ENCODE measurements at regions not wholly inside any gene's neighbourhood (a gene's known extent, or its start where the extent isn't known, plus 50 kb on each side); places are given as distances from the start of the nearest gene placed in this dataset.

GRCh38 chr10:128936392-128936791 lies 530.6 kb upstream of the MGMT start:
- Histone ChIP-seq H3K4me1 (ENCODE audit: low read length) (no peaks in the 10 kb centered on the region), H3K9me3 (ENCODE audit: insufficient read depth, low read length) (no peaks in the 10 kb centered on the region), H4K20me1 (ENCODE audit: insufficient read depth, low read length) (no peaks in the 10 kb centered on the region), H3K36me3 (replicated peaks; ENCODE audit: low read depth, low read length) (no peaks in the 10 kb centered on the region), H3K9ac (ENCODE audit: low read length) (no peak overlapping the region), H3K79me2 (ENCODE audit: low read length) (no peaks in the 10 kb centered on the region), H3K4me3 (ENCODE audit: low read length) (no peak overlapping the region), H3K27me3 (ENCODE audit: low read depth, low read length) (no peaks in the 10 kb centered on the region), H3K27ac (ENCODE audit: low read length) (no peak overlapping the region), H2AFZ (ENCODE audit: low read depth, low read length) (no peak overlapping the region), H3K4me2 (ENCODE audit: low read length) (no peak overlapping the region)
- TF ChIP-seq, protein P1, sequence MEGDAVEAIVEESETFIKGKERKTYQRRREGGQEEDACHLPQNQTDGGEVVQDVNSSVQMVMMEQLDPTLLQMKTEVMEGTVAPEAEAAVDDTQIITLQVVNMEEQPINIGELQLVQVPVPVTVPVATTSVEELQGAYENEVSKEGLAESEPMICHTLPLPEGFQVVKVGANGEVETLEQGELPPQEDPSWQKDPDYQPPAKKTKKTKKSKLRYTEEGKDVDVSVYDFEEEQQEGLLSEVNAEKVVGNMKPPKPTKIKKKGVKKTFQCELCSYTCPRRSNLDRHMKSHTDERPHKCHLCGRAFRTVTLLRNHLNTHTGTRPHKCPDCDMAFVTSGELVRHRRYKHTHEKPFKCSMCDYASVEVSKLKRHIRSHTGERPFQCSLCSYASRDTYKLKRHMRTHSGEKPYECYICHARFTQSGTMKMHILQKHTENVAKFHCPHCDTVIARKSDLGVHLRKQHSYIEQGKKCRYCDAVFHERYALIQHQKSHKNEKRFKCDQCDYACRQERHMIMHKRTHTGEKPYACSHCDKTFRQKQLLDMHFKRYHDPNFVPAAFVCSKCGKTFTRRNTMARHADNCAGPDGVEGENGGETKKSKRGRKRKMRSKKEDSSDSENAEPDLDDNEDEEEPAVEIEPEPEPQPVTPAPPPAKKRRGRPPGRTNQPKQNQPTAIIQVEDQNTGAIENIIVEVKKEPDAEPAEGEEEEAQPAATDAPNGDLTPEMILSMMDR (IDR thresholded peaks at IDR 0.05; ENCODE audit: low read depth, low read length) = no peak
- no peak for TF ChIP-seq EZH2phosphoT487 (IDR thresholded peaks at IDR 0.05; ENCODE audit: low read depth)

GRCh38 chr10:128938558-128938957 lies 528.5 kb upstream of the MGMT start:
- Histone ChIP-seq H3K79me2 (ENCODE audit: low read length) (no peaks in the 10 kb centered on the region), H3K27me3 (ENCODE audit: low read depth, low read length) (no peaks in the 10 kb centered on the region), H3K4me3 (ENCODE audit: low read length) (no peak overlapping the region), H3K36me3 (replicated peaks; ENCODE audit: low read depth, low read length) (no peaks in the 10 kb centered on the region), H4K20me1 (ENCODE audit: insufficient read depth, low read length) (no peaks in the 10 kb centered on the region), H3K4me2 (ENCODE audit: low read length) (no peak overlapping the region), H2AFZ (ENCODE audit: low read depth, low read length) (no peak overlapping the region), H3K27ac (ENCODE audit: low read length) (no peak overlapping the region), H3K4me1 (ENCODE audit: low read length) (no peaks in the 10 kb centered on the region), H3K9ac (ENCODE audit: low read length) (no peak overlapping the region), H3K9me3 (ENCODE audit: insufficient read depth, low read length) (no peaks in the 10 kb centered on the region)
- no peak for TF ChIP-seq EZH2phosphoT487 (IDR thresholded peaks at IDR 0.05; ENCODE audit: low read depth)
- TF ChIP-seq, protein P1 (IDR thresholded peaks at IDR 0.05; ENCODE audit: low read depth, low read length) = no peak

GRCh38 chr10:128940081-128940480 lies 527.0 kb upstream of the MGMT start:
- Histone ChIP-seq H2AFZ (ENCODE audit: low read depth, low read length) (no peak overlapping the region), H3K79me2 (ENCODE audit: low read length) (no peaks in the 10 kb centered on the region), H3K9me3 (ENCODE audit: insufficient read depth, low read length) (no peaks in the 10 kb centered on the region), H4K20me1 (ENCODE audit: insufficient read depth, low read length) (no peaks in the 10 kb centered on the region), H3K4me1 (ENCODE audit: low read length) (no peaks in the 10 kb centered on the region), H3K4me3 (ENCODE audit: low read length) (no peak overlapping the region), H3K27me3 (ENCODE audit: low read depth, low read length) (no peaks in the 10 kb centered on the region), H3K36me3 (replicated peaks; ENCODE audit: low read depth, low read length) (no peaks in the 10 kb centered on the region), H3K27ac (ENCODE audit: low read length) (no peak overlapping the region), H3K9ac (ENCODE audit: low read length) (no peak overlapping the region), H3K4me2 (ENCODE audit: low read length) (no peak overlapping the region)
- TF ChIP-seq, protein P1 (IDR thresholded peaks at IDR 0.05; ENCODE audit: low read depth, low read length) = no peak
- TF ChIP-seq EZH2phosphoT487 (IDR thresholded peaks at IDR 0.05; ENCODE audit: low read depth) = no peak

- H3K27me3 ChIP-seq (ENCODE audit: low read depth, low read length) = no peaks in the 10 kb centered on the region
- H3K4me3 ChIP-seq (ENCODE audit: low read length) = no peak overlapping the region
- no peaks in the 10 kb centered on the region for H3K36me3 ChIP-seq (replicated peaks; ENCODE audit: low read depth, low read length)
- H3K27ac ChIP-seq (ENCODE audit: low read length) = no peak overlapping the region
- H4K20me1 ChIP-seq (ENCODE audit: insufficient read depth, low read length) = no peaks in the 10 kb centered on the region
- H3K9ac ChIP-seq (ENCODE audit: low read length) = no peak overlapping the region
- no peaks in the 10 kb centered on the region for H3K79me2 ChIP-seq (ENCODE audit: low read length)
- H3K4me2 ChIP-seq (ENCODE audit: low read length) = no peak overlapping the region
- TF ChIP-seq, protein P1 (IDR thresholded peaks at IDR 0.05; ENCODE audit: low read depth, low read length) = no peak
- TF ChIP-seq EZH2phosphoT487 (IDR thresholded peaks at IDR 0.05; ENCODE audit: low read depth) = no peak
- no peaks in the 10 kb centered on the region for H3K4me1 ChIP-seq (ENCODE audit: low read length)
- H2AFZ ChIP-seq (ENCODE audit: low read depth, low read length) = no peak overlapping the region
- no peaks in the 10 kb centered on the region for H3K9me3 ChIP-seq (ENCODE audit: insufficient read depth, low read length)
These were observed 523.9 kb upstream of the MGMT start for GRCh38 chr10:128943111-128943510.

All from OCI-LY3 (cell line).